GM23338 (cell line): ENCODE measurements at regions not wholly inside any gene's neighbourhood (a gene's known extent, or its start where the extent isn't known, plus 50 kb on each side); places are given as distances from the start of the nearest gene placed in this dataset.

Experiments
- ATAC-seq: fragments of 200-7000 bp; cut with Tn5 transposase; 3 replicates; pipeline ENCODE4 v1.9.1; 2020
- DNase-seq: peaks from one replicate; pipeline ENCODE4 v3.0.0-alpha.2; 2015; ENCODE audit warnings: low spot score
- H2AFZ ChIP-seq: fragments of 200-600 bp; sonication (generic); 2 replicates; pipeline ENCODE4 v1.8.0; 2016; ENCODE audit warnings: antibody characterized with exemption, mild to moderate bottlenecking, moderate library complexity
- H3F3A ChIP-seq: fragments of 200-600 bp; sonication (generic); replicated peaks from 2 replicates; pipeline ENCODE4 v1.8.0; 2017; ENCODE audit warnings: antibody characterized with exemption, mixed run types, low read depth
- H3K27ac ChIP-seq: fragments of 200-600 bp; sonication (generic); 2 replicates; pipeline ENCODE4 v1.6.1; 2016; ENCODE audit warnings: low read depth
- H3K27me3 ChIP-seq: fragments of 200-600 bp; sonication (generic); 2 replicates; pipeline ENCODE4 v1.8.0; 2016; ENCODE audit warnings: mild to moderate bottlenecking, mixed run types, moderate library complexity; ENCODE audit not compliant: insufficient read depth
- H3K36me3 ChIP-seq: fragments of 200-600 bp; sonication (generic); 2 replicates; pipeline ENCODE4 v1.8.0; 2016; ENCODE audit warnings: mild to moderate bottlenecking; ENCODE audit not compliant: insufficient read depth
- H3K4me1 ChIP-seq: fragments of 200-600 bp; sonication (generic); 2 replicates; pipeline ENCODE4 v1.8.0; 2016; ENCODE audit warnings: mild to moderate bottlenecking, moderate library complexity; ENCODE audit not compliant: insufficient read depth
- H3K4me2 ChIP-seq: fragments of 200-600 bp; sonication (generic); 2 replicates; pipeline ENCODE4 v1.7.1; 2017; ENCODE audit warnings: mixed run types
- H3K4me3 ChIP-seq: fragments of 200-600 bp; sonication (generic); 2 replicates; pipeline ENCODE4 v1.6.1; 2016; ENCODE audit warnings: mixed run types
- H3K79me2 ChIP-seq: fragments of 200-600 bp; sonication (generic); replicated peaks from 2 replicates; pipeline ENCODE4 v1.8.0; 2017; ENCODE audit warnings: mild to moderate bottlenecking; ENCODE audit not compliant: insufficient read depth
- H3K9me2 ChIP-seq: fragments of 200-600 bp; sonication (generic); 2 replicates; pipeline ENCODE4 v1.8.0; 2017; ENCODE audit not compliant: insufficient read depth
- H4K20me1 ChIP-seq: fragments of 200-600 bp; sonication (generic); replicated peaks from 2 replicates; pipeline ENCODE4 v1.8.0; 2017; ENCODE audit warnings: mild to moderate bottlenecking; ENCODE audit not compliant: insufficient read depth
- H3K27ac Mint-ChIP-seq: 2 replicates; pipeline ENCODE4 v1.8.0; 2020; ENCODE audit warnings: inconsistent platforms, mild to moderate bottlenecking, moderate library complexity, mixed read lengths
- H3K27me3 Mint-ChIP-seq: 3 replicates; pipeline ENCODE4 v1.8.0; 2022; ENCODE audit warnings: low read depth, mild to moderate bottlenecking, moderate library complexity, mixed read lengths, inconsistent platforms; ENCODE audit not compliant: insufficient read depth, poor library complexity
- H3K36me3 Mint-ChIP-seq: 3 replicates; pipeline ENCODE4 v1.8.0; 2021; ENCODE audit warnings: low read depth, mild to moderate bottlenecking, inconsistent platforms, moderate library complexity, mixed read lengths
- H3K4me1 Mint-ChIP-seq: 3 replicates; pipeline ENCODE4 v1.8.0; 2020; ENCODE audit warnings: mild to moderate bottlenecking, inconsistent platforms, mixed read lengths
- H3K4me3 Mint-ChIP-seq: 3 replicates; pipeline ENCODE4 v1.8.0; 2021; ENCODE audit warnings: moderate library complexity, mild to moderate bottlenecking, inconsistent platforms, mixed read lengths
- H3K9me3 Mint-ChIP-seq: 3 replicates; pipeline ENCODE4 v1.8.0; 2020; ENCODE audit warnings: moderate library complexity, mild to moderate bottlenecking, inconsistent platforms, mixed read lengths
- CREB1 ChIP-seq: fragments of 250-450 bp; sonication (Bioruptor Pico); IDR thresholded peaks from 2 replicates; pipeline ENCODE4 v1.5.0; 2020; ENCODE audit warnings: low read depth, mild to moderate bottlenecking, moderate library complexity
- CTCF ChIP-seq, 2 experiments: fragments of 200-600 bp in 1 of 2; sonication (generic) in 1 of 2; conservative IDR thresholded peaks; 2 replicates each; pipeline versions ENCODE4 v1.5.1 to v1.6.1; 2016 to 2017; ENCODE audit warnings: antibody characterized with exemption in 2 of 2, low read depth in 2 of 2, mild to moderate bottlenecking in 2 of 2, moderate library complexity in 1 of 2
- EZH2 ChIP-seq: fragments of 200-600 bp; sonication (generic); IDR thresholded peaks from one replicate; pipeline ENCODE4 v1.8.0; 2017; ENCODE audit warnings: antibody characterized with exemption, mild to moderate bottlenecking, low read depth; ENCODE audit not compliant: unreplicated experiment
- EZH2phosphoT487 ChIP-seq: fragments of 200-600 bp; sonication (generic); IDR thresholded peaks from one replicate; pipeline ENCODE4 v1.8.1; 2018; ENCODE audit warnings: antibody characterized with exemption; ENCODE audit not compliant: unreplicated experiment
- JUNB ChIP-seq: IDR thresholded peaks from one replicate; pipeline ENCODE4 v1.6.1; 2016; ENCODE audit warnings: antibody characterized with exemption; ENCODE audit not compliant: unreplicated experiment
- NANOG ChIP-seq: IDR thresholded peaks from 2 replicates; pipeline ENCODE4 v1.6.1; 2016; ENCODE audit warnings: antibody characterized with exemption, borderline replicate concordance
- POLR2AphosphoS5 ChIP-seq: IDR thresholded peaks from 2 replicates; pipeline ENCODE4 v1.6.1; 2016; ENCODE audit warnings: antibody characterized with exemption, low read depth
- REST ChIP-seq: IDR thresholded peaks from one replicate; pipeline ENCODE4 v1.6.1; 2018; ENCODE audit warnings: antibody characterized with exemption; ENCODE audit not compliant: unreplicated experiment
- STAT1 ChIP-seq: IDR thresholded peaks from one replicate; pipeline ENCODE4 v1.6.1; 2016; ENCODE audit warnings: antibody characterized with exemption; ENCODE audit not compliant: unreplicated experiment

- TF ChIP-seq CTCF (conservative IDR thresholded peaks at IDR 0.05; ENCODE audit: low read depth in 2 of 2) (no peak), REST (no peak)
These were observed 668.3 kb downstream of the UQCRFS1 start (continued) for GRCh38 chr19:28544451-28545261.

GRCh38 chr19:28543244-28543776 is 669.6 kb downstream of the UQCRFS1 start:
- Mint-ChIP-seq H3K9me3 (no peaks in the 10 kb centered on the region; the same call in 2 of the 3 replicates), H3K27me3 (peaks cover 3% of the 10 kb centered on the region), H3K27ac (no peak overlapping the region), H3K4me3 (no peak overlapping the region), H3K4me1 (peaks cover 10% of the 10 kb centered on the region; the same call in 2 of the 3 replicates), H3K36me3 (no peaks in the 10 kb centered on the region; the same call in 1 of the 3 replicates)
- peaks cover 11% of the 10 kb centered on the region; the same call in 1 of the 2 replicates for H3K4me1 ChIP-seq
- no peak overlapping the region for H3K27ac ChIP-seq
- no peaks in the 10 kb centered on the region for H3K79me2 ChIP-seq
- H3K36me3 ChIP-seq = no peaks in the 10 kb centered on the region
- H2AFZ ChIP-seq = no peak overlapping the region
- no peak overlapping the region for H3K4me2 ChIP-seq
- no peak overlapping the region for H3K4me3 ChIP-seq
- TF ChIP-seq EZH2 = no peak
- no peak for ATAC-seq
- no peaks in the 10 kb centered on the region for H3K9me2 ChIP-seq
- no peaks in the 10 kb centered on the region for H3F3A ChIP-seq
- no peak for DNase-seq
- H4K20me1 ChIP-seq = no peaks in the 10 kb centered on the region
- no peaks in the 10 kb centered on the region for H3K27me3 ChIP-seq

- no peaks in the 10 kb centered on the region for H3K79me2 ChIP-seq
- Mint-ChIP-seq H3K27me3 (peaks cover 3% of the 10 kb centered on the region), H3K9me3 (peaks cover 7% of the 10 kb centered on the region; the same call in 2 of the 3 replicates), H3K4me1 (peaks cover 10% of the 10 kb centered on the region; the same call in 2 of the 3 replicates), H3K36me3 (no peaks in the 10 kb centered on the region; the same call in 1 of the 3 replicates), H3K4me3 (no peak overlapping the region), H3K27ac (no peak overlapping the region; the same call in 1 of the 2 replicates)
- peaks cover 11% of the 10 kb centered on the region; the same call in 1 of the 2 replicates for H3K4me1 ChIP-seq
- no peak for DNase-seq
- ATAC-seq = no peak
- H3K9me2 ChIP-seq = no peaks in the 10 kb centered on the region
- no peaks in the 10 kb centered on the region for H3F3A ChIP-seq
- H3K4me3 ChIP-seq = no peak overlapping the region
- H3K27me3 ChIP-seq = no peaks in the 10 kb centered on the region
- H3K4me2 ChIP-seq = no peak overlapping the region
- H3K36me3 ChIP-seq = no peaks in the 10 kb centered on the region
- no peak overlapping the region for H2AFZ ChIP-seq
- H3K27ac ChIP-seq = no peak overlapping the region
- no peaks in the 10 kb centered on the region for H4K20me1 ChIP-seq
- TF ChIP-seq CREB1 (CRISPR knock-in tag) = no peak
- no peak for TF ChIP-seq REST
- TF ChIP-seq POLR2AphosphoS5 = no peak
- no peak for TF ChIP-seq NANOG
- TF ChIP-seq JUNB = no peak
- TF ChIP-seq EZH2phosphoT487 = no peak
- TF ChIP-seq STAT1 = no peak
These were observed 670.3 kb downstream of the UQCRFS1 start for GRCh38 chr19:28542394-28543243.
